Mesendoderm (in vitro differentiated cells): ENCODE measurements at regions not wholly inside any gene's neighbourhood (a gene's known extent, or its start where the extent isn't known, plus 50 kb on each side); places are given as distances from the start of the nearest gene placed in this dataset.
"Not testable (repeated sequence)": the region's sequence is repeated elsewhere in the genome, so short reads cannot be mapped to it uniquely, and the experiment has no call there.

ENCODE experiments used
- DNase-seq: peaks from one replicate; pipeline ENCODE4 v3.0.0; 2013
- H2AK5ac ChIP-seq: 2 replicates; pipeline ENCODE4 v1.6.1; 2013; ENCODE audit warnings: low read length, inconsistent platforms
- H2BK120ac ChIP-seq: 2 replicates; pipeline ENCODE4 v1.6.1; 2013; ENCODE audit warnings: low read depth, mild to moderate bottlenecking, low read length, moderate library complexity, mixed read lengths
- H2BK15ac ChIP-seq: replicated peaks from 2 replicates; pipeline ENCODE4 v1.6.1; 2013; ENCODE audit warnings: low read depth, mild to moderate bottlenecking, moderate library complexity
- H2BK5ac ChIP-seq: 2 replicates; pipeline ENCODE4 v1.6.1; 2013; ENCODE audit warnings: low read length, inconsistent platforms
- H3K18ac ChIP-seq: 2 replicates; pipeline ENCODE4 v1.6.1; 2013; ENCODE audit warnings: mild to moderate bottlenecking, low read length, mixed read lengths
- H3K23ac ChIP-seq: one replicate; pipeline ENCODE4 v1.6.1; 2013; ENCODE audit warnings: low read length
- H3K27ac ChIP-seq: 2 replicates; pipeline ENCODE4 v1.5.1; 2013; ENCODE audit warnings: low read depth, mild to moderate bottlenecking, inconsistent platforms, low read length, moderate library complexity
- H3K27me3 ChIP-seq: 2 replicates; pipeline ENCODE4 v1.6.1; 2013; ENCODE audit warnings: low read length, control low read depth, mild to moderate bottlenecking, inconsistent platforms; ENCODE audit not compliant: insufficient read depth, poor library complexity
- H3K36me3 ChIP-seq: 2 replicates; pipeline ENCODE4 v1.6.1; 2013; ENCODE audit warnings: low read length, inconsistent platforms; ENCODE audit not compliant: control insufficient read depth, insufficient read depth
- H3K4ac ChIP-seq: one replicate; pipeline ENCODE4 v1.6.1; 2013; ENCODE audit warnings: low read depth, mild to moderate bottlenecking, low read length, moderate library complexity
- H3K4me1 ChIP-seq: 2 replicates; pipeline ENCODE4 v1.6.1; 2013; ENCODE audit warnings: low read depth, low read length, inconsistent platforms; ENCODE audit not compliant: control insufficient read depth
- H3K4me2 ChIP-seq: 2 replicates; pipeline ENCODE4 v1.6.1; 2013; ENCODE audit warnings: low read length
- H3K4me3 ChIP-seq: 2 replicates; pipeline ENCODE4 v1.5.1; 2013; ENCODE audit warnings: mild to moderate bottlenecking, low read length
- H3K56ac ChIP-seq: one replicate; pipeline ENCODE4 v1.6.1; 2013; ENCODE audit warnings: low read length
- H3K79me1 ChIP-seq: 2 replicates; pipeline ENCODE4 v1.6.1; 2013; ENCODE audit warnings: low read length, inconsistent platforms
- H3K79me2 ChIP-seq: 2 replicates; pipeline ENCODE4 v1.6.1; 2013; ENCODE audit warnings: mild to moderate bottlenecking, low read length; ENCODE audit not compliant: control insufficient read depth, insufficient read depth
- H3K9ac ChIP-seq: 2 replicates; pipeline ENCODE4 v1.6.1; 2013; ENCODE audit warnings: low read length, inconsistent platforms
- H4K5ac ChIP-seq: one replicate; pipeline ENCODE4 v1.6.1; 2013; ENCODE audit warnings: low read length
- H4K8ac ChIP-seq: one replicate; pipeline ENCODE4 v1.6.1; 2013; ENCODE audit warnings: low read depth, mild to moderate bottlenecking, control low read depth, low read length, moderate library complexity
- WGBS: extraction: QIAGEN DNeasy Blood & Tissue Kit; methylation state at CpG from one replicate; pipeline ENCODE4 v1.1.7; 2013; ENCODE audit warnings: low lambda C conversion rate, missing lambda C conversion rate; ENCODE audit not compliant: insufficient coverage; ENCODE audit errors: extremely low coverage; 5-methylcytosine and 5-hydroxymethylcytosine counted together

DNA sequence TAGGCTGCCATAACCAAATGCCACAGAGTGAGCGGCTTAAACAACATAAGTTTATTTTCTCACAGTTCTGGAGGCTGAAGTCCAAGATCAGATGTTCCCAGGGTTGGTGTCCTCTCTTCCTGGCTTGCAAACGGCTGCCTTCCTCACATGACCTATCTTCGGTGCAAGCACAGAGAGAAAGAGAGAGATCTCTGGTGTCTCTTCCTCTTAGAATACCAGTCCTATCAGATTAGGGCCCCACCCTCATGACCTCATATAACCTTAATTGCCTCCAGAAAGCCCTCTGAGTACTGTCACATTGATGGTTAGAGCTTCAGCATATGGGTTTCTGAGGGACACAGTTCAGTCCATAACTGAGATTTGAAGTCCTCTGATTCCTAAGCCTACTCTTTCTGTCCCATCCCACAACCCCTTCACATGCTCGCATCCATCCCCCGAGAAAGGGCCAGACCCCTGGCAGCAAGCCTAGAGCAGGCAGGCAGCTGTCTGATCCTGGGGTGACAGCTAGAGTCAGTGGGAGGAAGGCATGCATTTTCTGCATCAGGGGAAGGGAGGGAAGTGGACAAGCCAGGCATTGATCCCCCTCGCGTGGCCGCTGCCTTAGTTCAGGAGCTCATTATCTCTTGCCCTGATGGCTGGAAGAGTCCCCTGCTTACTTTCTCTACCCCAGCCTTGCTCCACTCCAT, 114.1 kb downstream of the FAR1 start:
- Histone ChIP-seq H2BK120ac (no peak overlapping the region), H2BK5ac (peak overlapping the region; percentile 33), H3K4me3 (no peak overlapping the region), H3K4me1 (peaks cover 12% of the 10 kb centered on the region), H3K79me1 (no peaks in the 10 kb centered on the region), H2BK15ac (peak overlapping the region; percentile 76), H3K4ac (no peak overlapping the region), H4K5ac (no peak overlapping the region), H3K27ac (no peak overlapping the region), H3K36me3 (no peaks in the 10 kb centered on the region), H3K56ac (no peak overlapping the region), H3K4me2 (no peak overlapping the region), H3K18ac (no peak overlapping the region), H3K79me2 (no peaks in the 10 kb centered on the region), H3K27me3 (no peaks in the 10 kb centered on the region), H2AK5ac (no peak overlapping the region), H3K23ac (no peak overlapping the region), H4K8ac (no peak overlapping the region), H3K9ac (no peak overlapping the region)
- DNase-seq, result no peak
- no CpG with 5 or more reads among the region's 8 CpGs for WGBS

DNA sequence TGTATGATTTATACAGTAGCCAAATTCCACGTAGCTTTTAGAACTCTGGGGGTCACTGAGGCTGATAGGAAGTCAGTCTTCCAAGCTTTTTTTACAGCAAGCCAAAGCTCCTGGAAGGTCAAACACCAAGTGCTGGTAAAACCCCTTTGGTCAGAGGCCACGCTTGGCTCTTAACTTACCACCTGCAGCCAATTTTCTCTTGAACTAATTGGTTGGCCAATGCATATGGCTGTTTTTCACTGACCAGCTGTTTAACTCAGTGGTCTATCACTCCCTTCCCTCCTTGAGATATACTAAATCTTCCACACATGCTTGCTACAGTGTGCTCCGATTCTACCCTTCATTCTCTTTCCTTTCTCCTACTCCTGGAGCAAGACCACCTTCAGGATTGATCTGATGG, 116.0 kb downstream of the FAR1 start:
- Histone ChIP-seq H3K36me3 (no peaks in the 10 kb centered on the region), H3K4me1 (peaks cover 3% of the 10 kb centered on the region), H3K27me3 (no peaks in the 10 kb centered on the region), H3K23ac (no peak overlapping the region), H3K27ac (no peak overlapping the region), H3K79me1 (no peaks in the 10 kb centered on the region), H4K5ac (no peak overlapping the region), H2AK5ac (no peak overlapping the region), H3K4me2 (no peak overlapping the region), H3K18ac (no peak overlapping the region), H3K56ac (no peak overlapping the region), H2BK120ac (no peak overlapping the region), H3K4me3 (no peak overlapping the region), H3K79me2 (no peaks in the 10 kb centered on the region), H2BK15ac (no peak overlapping the region), H4K8ac (no peak overlapping the region), H3K9ac (no peak overlapping the region), H3K4ac (no peak overlapping the region), H2BK5ac (no peak overlapping the region)
- no peak for DNase-seq
- WGBS, result no CpG with 5 or more reads among the region's 3 CpGs

DNA sequence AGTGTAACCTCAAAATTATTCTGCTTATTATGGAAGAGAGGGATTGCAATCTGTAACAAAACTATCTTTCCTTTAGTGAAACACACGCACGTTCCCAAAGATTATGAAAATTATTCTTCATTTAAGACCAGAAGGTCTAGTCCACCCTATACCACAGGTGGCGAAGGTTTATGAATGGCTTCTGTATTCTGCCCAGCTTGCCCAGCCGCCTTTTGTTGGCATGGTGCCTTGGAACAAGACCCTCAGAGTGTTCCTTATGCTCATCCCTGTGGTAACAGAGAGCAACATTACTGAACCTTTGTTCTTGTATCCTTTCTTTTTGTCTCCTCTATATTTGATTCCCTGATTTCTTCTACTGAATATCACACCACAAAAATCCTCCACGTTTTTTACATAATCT, 116.4 kb downstream of the FAR1 start:
- H3K23ac ChIP-seq, result no peak overlapping the region
- no peak overlapping the region for H3K18ac ChIP-seq
- no peak overlapping the region for H2BK15ac ChIP-seq
- no peak overlapping the region for H4K5ac ChIP-seq
- H3K4me1 ChIP-seq, result peaks cover 3% of the 10 kb centered on the region
- H3K4ac ChIP-seq, result no peak overlapping the region
- H3K27ac ChIP-seq, result no peak overlapping the region
- no peak overlapping the region for H4K8ac ChIP-seq
- H3K79me2 ChIP-seq, result no peaks in the 10 kb centered on the region
- no peak for DNase-seq
- 100% methylated on average over 1 of the region's 5 CpGs for WGBS
- H2BK5ac ChIP-seq, result no peak overlapping the region
- no peaks in the 10 kb centered on the region for H3K27me3 ChIP-seq
- H3K56ac ChIP-seq, result no peak overlapping the region
- H3K36me3 ChIP-seq, result no peaks in the 10 kb centered on the region
- H2BK120ac ChIP-seq, result no peak overlapping the region
- H3K79me1 ChIP-seq, result no peaks in the 10 kb centered on the region
- no peak overlapping the region for H2AK5ac ChIP-seq
- H3K4me3 ChIP-seq, result no peak overlapping the region
- H3K9ac ChIP-seq, result no peak overlapping the region
- H3K4me2 ChIP-seq, result no peak overlapping the region

GRCh38 chr11:13786688-13787087, 118.2 kb downstream of the FAR1 start:
- Histone ChIP-seq H3K79me1 (no peaks in the 10 kb centered on the region), H3K36me3 (no peaks in the 10 kb centered on the region), H2BK5ac (no peak overlapping the region), H2BK120ac (no peak overlapping the region), H3K27me3 (no peaks in the 10 kb centered on the region), H3K56ac (no peak overlapping the region), H3K9ac (no peak overlapping the region), H3K18ac (no peak overlapping the region), H4K5ac (no peak overlapping the region), H2BK15ac (no peak overlapping the region), H3K79me2 (no peaks in the 10 kb centered on the region), H3K4me3 (no peak overlapping the region), H3K4me2 (no peak overlapping the region), H3K4ac (no peak overlapping the region), H4K8ac (no peak overlapping the region), H2AK5ac (no peak overlapping the region), H3K27ac (no peak overlapping the region), H3K4me1 (peaks cover 3% of the 10 kb centered on the region), H3K23ac (no peak overlapping the region)
- no peak for DNase-seq
- WGBS, result no CpG with 5 or more reads among the region's 3 CpGs

- H2AK5ac ChIP-seq, H4K8ac ChIP-seq, H3K36me3 ChIP-seq, H3K27ac ChIP-seq, H3K4me1 ChIP-seq, H3K56ac ChIP-seq, H2BK5ac ChIP-seq, H3K4ac ChIP-seq, H3K18ac ChIP-seq, H2BK120ac ChIP-seq, H3K4me3 ChIP-seq, H3K23ac ChIP-seq, H3K4me2 ChIP-seq, H3K79me1 ChIP-seq, H3K79me2 ChIP-seq, H4K5ac ChIP-seq, H3K27me3 ChIP-seq, H2BK15ac ChIP-seq, DNase-seq, H3K9ac ChIP-seq: not testable (repeated sequence)
- WGBS, result no CpG with 5 or more reads among the region's 3 CpGs
These were observed 129.1 kb downstream of the FAR1 start for GRCh38 chr11:13797616-13798015.

DNA sequence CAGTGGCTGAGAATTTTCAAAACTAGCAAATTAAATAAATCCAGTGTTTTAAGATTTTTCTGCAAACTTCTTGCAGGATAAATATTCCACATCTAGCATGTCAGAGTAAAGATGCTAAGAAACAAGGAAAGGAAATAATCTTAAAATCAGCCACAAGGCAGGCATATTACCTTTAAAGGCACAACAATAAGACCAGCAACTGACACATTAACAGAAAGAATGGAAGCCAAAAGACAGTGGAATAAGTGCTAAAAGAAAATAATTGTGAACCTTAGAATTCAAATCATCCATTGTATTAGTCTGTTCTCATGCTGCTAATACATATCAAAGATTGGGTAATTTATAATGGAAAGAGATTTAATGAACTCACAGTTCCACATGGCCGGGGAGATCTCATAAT, 132.4 kb downstream of the FAR1 start:
- Histone ChIP-seq H3K9ac (no peak overlapping the region), H2AK5ac (no peak overlapping the region), H3K23ac (no peak overlapping the region), H4K8ac (no peak overlapping the region), H2BK15ac (no peak overlapping the region), H4K5ac (no peak overlapping the region), H3K18ac (no peak overlapping the region), H3K4ac (no peak overlapping the region), H3K27me3 (no peaks in the 10 kb centered on the region), H3K36me3 (no peaks in the 10 kb centered on the region), H3K4me1 (no peaks in the 10 kb centered on the region), H2BK120ac (no peak overlapping the region), H3K79me1 (no peaks in the 10 kb centered on the region), H3K56ac (no peak overlapping the region), H2BK5ac (no peak overlapping the region), H3K4me3 (no peak overlapping the region), H3K4me2 (no peak overlapping the region), H3K27ac (no peak overlapping the region), H3K79me2 (no peaks in the 10 kb centered on the region)
- no peak for DNase-seq
- WGBS, result no CpG with 5 or more reads among the region's 1 CpG
